K562 (cell line): ENCODE measurements at regions not wholly inside any gene's neighbourhood (a gene's known extent, or its start where the extent isn't known, plus 50 kb on each side); places are given as distances from the start of the nearest gene placed in this dataset.
A peak's percentile ranks its signal among the peaks of the same experiment; 100 is the strongest.

ENCODE experiments used
- CHD7 ChIP-seq: fragments of 200-600 bp; sonication (generic); IDR thresholded peaks from one replicate; pipeline ENCODE4 v1.6.1; 2012; ENCODE audit warnings: mild to moderate bottlenecking, low read depth, low read length, inconsistent platforms
- E4F1 ChIP-seq: fragments of 250-450 bp; sonication (Bioruptor Pico); IDR thresholded peaks from 2 replicates; pipeline ENCODE4 v1.5.0; 2021; ENCODE audit warnings: mild to moderate bottlenecking, borderline replicate concordance
- FOXO4 ChIP-seq: fragments of 450-650 bp; formaldehyde crosslinking; IDR thresholded peaks from 2 replicates; pipeline ENCODE4 v1.4.0; 2020; ENCODE audit warnings: mild to moderate bottlenecking, moderate library complexity
- LCOR ChIP-seq: sonication (generic); formaldehyde crosslinking; IDR thresholded peaks from 2 replicates; pipeline ENCODE4 v1.8.0; 2022; ENCODE audit warnings: mild to moderate bottlenecking, missing genetic modification reagents
- NFE2 ChIP-seq: IDR thresholded peaks from 2 replicates; pipeline ENCODE4 v1.6.1; 2014; ENCODE audit warnings: antibody characterized with exemption, low read depth
- SMARCE1 ChIP-seq: fragments of 450-650 bp; IDR thresholded peaks from 2 replicates; pipeline ENCODE4 v1.7.1; 2016; ENCODE audit warnings: mild to moderate bottlenecking
- SMC3 ChIP-seq: conservative IDR thresholded peaks from 2 replicates; pipeline ENCODE4 v1.6.1; 2011; ENCODE audit warnings: low read depth, low read length, improper control_type of control experiment; ENCODE audit not compliant: insufficient read depth
- SP1 ChIP-seq: sonication (generic); formaldehyde crosslinking; IDR thresholded peaks from 2 replicates; pipeline ENCODE4 v1.8.1; 2022; ENCODE audit warnings: mild to moderate bottlenecking, missing genetic modification reagents
- STAT5A ChIP-seq: IDR thresholded peaks from 2 replicates; pipeline ENCODE4 v1.6.1; 2012; ENCODE audit warnings: low read length, inconsistent platforms, borderline replicate concordance
- TAF15 ChIP-seq: fragments of 200-400 bp; formaldehyde crosslinking; IDR thresholded peaks from 2 replicates; pipeline ENCODE4 v1.6.1; 2017; ENCODE audit warnings: mild to moderate bottlenecking, low read depth, low read length, moderate library complexity
- TAL1 ChIP-seq: fragments of 450-650 bp; IDR thresholded peaks from 2 replicates; pipeline ENCODE4 v1.6.1; 2016; ENCODE audit warnings: mild to moderate bottlenecking
- ZBED1 ChIP-seq: IDR thresholded peaks from 2 replicates; pipeline ENCODE4 v1.6.1; 2014
- ZNF511 ChIP-seq: sonication (generic); formaldehyde crosslinking; IDR thresholded peaks from 2 replicates; pipeline ENCODE4 v1.8.0; 2022; ENCODE audit warnings: mild to moderate bottlenecking, missing genetic modification reagents
- ZNF583 ChIP-seq: fragments of 250-450 bp; sonication (Bioruptor Pico); IDR thresholded peaks from 2 replicates; pipeline ENCODE4 v1.4.0; 2020
- ZZZ3 ChIP-seq: fragments of 450-650 bp; IDR thresholded peaks from 2 replicates; pipeline ENCODE4 v1.6.1; 2016; ENCODE audit warnings: antibody characterized with exemption, mild to moderate bottlenecking, moderate library complexity

- TF ChIP-seq CHD7 = no peak
- TF ChIP-seq E4F1 = no peak
- no peak; the same call in 1 of the 2 replicates for TF ChIP-seq LCOR (CRISPR knock-in tag)
- TF ChIP-seq TAL1 = peak; percentile 86
- peak; percentile 65; the same call in 1 of the 2 replicates for TF ChIP-seq STAT5A
- TF ChIP-seq ZZZ3 = no peak
- no peak for TF ChIP-seq SP1 (CRISPR knock-in tag)
- no peak for TF ChIP-seq ZNF583 (CRISPR knock-in tag)
- TF ChIP-seq ZNF511 (CRISPR knock-in tag) = no peak
- no peak for TF ChIP-seq ZBED1
- no peak for TF ChIP-seq FOXO4
- no peak for TF ChIP-seq TAF15
- peak; percentile 60; the same call in 1 of the 2 replicates for TF ChIP-seq SMARCE1
- peak; percentile 97 for TF ChIP-seq NFE2
- no peak for TF ChIP-seq SMC3
Observed at GRCh38 chr1:95169548-95169947, 52.4 kb downstream of the TLCD4 start (continued).
